HG02973 (cell line): ENCODE measurements at regions not wholly inside any gene's neighbourhood (a gene's known extent, or its start where the extent isn't known, plus 50 kb on each side); places are given as distances from the start of the nearest gene placed in this dataset.

Experiments
- ATAC-seq: cut with Tn5 transposase; IDR thresholded peaks from one replicate; pipeline ENCODE4 v1.9.1; 2021; ENCODE audit warnings: moderate library complexity; ENCODE audit not compliant: unreplicated experiment

- no peak for ATAC-seq
Measured at GRCh38 chr18:68262690-68263294, 452.1 kb downstream of the TMX3 start.

- no peak for ATAC-seq
Measured at GRCh38 chr18:68256418-68257067, 458.4 kb downstream of the TMX3 start.

- ATAC-seq: no peak
Measured at GRCh38 chr18:68244786-68245185, 470.1 kb downstream of the TMX3 start.

GRCh38 chr18:68241881-68242280 lies 473.0 kb downstream of the TMX3 start:
- ATAC-seq: no peak

DNA sequence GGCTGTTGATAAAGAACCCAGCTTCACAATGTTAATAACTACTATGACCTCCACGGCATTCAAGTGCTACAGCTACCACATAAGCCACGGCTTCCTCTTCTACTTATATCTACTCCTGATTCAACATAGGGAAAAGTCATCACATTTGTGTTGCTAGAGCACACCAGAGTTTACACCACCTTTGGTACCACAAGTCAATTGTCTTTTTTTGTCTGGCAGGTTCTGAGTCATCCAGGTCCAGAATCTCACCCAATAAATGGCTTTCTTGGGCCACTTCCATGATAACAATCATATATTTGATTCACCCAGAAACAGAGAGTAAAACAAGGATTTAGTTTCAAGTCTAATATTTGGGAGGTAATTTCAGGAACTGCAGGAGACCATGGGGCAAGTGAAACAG lies 480.2 kb downstream of the TMX3 start:
- no peak for ATAC-seq

DNA sequence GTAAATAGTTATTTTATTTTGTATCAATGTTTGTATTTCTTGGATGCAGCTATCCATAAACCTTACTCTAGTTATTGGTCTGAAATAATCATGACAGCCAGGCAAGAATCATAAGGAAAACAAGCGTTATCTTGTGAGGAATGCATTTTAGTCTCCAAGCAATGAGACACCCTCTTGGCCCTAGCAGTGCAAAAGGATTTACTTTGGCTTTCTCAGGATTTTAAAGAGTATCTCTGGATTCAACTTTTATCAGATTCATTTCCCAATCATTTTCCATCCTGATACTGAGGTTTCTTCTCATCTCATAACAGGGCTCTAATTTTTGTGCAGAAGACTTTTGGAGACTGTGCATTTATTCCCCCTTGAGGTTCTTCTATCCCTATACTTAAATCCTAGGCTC lies 480.8 kb downstream of the TMX3 start:
- no peak for ATAC-seq

DNA sequence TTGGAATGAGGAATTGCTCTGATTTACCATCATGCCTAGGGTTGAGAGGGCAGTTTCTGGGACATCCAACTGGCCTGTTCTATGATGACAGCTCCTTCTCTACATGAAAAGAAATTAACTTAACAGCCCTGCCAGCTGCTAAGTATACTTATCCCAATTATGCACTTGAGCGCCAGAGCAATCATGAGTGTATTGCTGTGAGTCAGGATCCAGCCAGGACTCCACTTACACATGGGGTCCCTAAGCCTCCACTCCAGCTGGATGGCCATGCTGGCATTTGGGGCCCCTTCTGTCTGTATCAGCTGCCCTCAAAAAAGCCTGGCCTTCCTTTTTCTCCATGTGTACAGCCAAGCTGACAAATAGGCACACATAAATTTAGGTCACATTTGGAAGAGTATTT lies 481.9 kb downstream of the TMX3 start:
- no peak for ATAC-seq

DNA sequence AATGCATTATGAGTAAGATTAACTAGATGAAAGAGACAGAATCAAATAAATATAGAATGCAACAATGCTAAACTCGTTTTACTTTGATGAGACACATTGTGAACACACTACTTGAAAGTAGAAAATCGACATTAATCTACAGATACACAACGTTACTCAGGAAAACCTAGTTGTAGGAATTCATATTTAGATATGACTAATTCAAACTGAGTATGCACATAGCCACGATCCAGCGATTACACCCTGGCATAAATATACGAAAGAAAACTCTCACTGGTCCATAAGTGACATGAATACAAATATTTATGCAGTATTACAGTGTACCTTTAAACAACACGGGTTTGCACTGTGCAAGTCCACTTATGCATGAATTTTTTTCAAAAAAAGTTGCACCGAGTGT lies 485.6 kb downstream of the TMX3 start:
- no peak for ATAC-seq

DNA sequence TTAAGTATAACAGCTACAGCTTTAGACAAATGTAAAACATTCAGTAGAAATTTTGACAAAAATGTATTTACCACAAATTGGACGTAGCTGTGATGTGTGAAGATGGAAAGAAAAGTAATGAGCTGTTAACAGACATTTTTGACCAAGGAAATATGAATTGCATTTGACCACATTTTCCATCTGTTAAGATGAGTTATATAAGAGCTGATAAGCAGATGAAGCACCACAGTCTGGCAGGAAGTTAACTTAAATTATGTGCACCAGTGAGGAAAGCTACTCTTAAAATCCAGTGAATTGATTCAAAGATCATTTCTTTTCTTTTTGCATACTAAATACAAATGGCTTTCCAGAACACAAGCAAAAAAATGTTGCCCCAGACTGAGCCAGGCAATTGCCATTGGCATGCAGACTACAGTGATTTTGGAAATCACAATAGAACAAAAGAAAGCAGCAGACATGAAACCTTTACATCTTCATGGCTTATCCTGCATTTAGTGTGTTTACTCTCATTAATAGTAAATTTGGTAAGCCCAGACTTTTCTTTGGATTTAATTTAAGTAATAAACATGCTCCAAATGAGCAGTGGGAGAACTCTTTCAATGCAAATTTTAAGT lies 493.7 kb downstream of the TMX3 start:
- ATAC-seq: no peak

- no peak for ATAC-seq
Measured at GRCh38 chr18:68220458-68220857, 494.4 kb downstream of the TMX3 start.

DNA sequence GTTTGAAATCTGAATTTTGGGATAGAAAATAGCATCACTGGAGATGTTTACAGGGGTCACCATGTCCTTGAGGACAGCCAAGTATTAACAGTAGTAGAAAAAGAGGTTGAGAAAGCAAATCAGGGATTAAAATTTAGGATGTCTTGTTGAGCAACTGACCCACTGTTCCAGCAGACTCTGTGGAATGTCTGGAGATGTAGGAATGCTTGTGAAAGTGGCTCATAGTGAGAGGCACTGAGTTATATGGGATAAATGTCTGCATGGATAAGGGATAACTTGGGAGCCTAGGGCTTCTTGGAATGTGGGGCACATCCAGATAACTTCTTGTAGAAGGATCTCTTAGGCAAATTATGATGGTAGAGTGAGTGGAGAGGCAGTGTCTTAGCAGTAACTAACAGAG lies 495.0 kb downstream of the TMX3 start:
- no peak for ATAC-seq

- ATAC-seq: no peak
Measured at GRCh38 chr18:68219274-68219673, 495.6 kb downstream of the TMX3 start.

DNA sequence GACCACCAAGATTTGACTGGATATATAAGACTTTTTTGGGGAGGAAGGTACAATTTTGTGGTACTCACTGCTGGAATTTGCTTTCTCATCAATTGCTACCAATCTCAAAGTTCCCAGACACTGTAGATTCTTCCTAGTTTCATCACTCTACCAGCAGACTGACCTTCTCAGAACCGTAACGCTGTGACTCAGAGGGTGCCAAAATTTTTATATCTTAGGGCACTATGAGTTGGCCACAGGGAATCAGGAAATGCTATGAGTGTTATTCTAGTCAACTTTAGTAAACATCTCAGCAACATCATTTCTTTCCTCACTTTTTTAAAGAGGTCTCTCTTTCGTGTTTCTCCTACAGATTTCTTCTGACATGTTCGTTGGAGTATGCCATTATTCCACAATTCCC lies 499.0 kb downstream of the TMX3 start:
- ATAC-seq: no peak

DNA sequence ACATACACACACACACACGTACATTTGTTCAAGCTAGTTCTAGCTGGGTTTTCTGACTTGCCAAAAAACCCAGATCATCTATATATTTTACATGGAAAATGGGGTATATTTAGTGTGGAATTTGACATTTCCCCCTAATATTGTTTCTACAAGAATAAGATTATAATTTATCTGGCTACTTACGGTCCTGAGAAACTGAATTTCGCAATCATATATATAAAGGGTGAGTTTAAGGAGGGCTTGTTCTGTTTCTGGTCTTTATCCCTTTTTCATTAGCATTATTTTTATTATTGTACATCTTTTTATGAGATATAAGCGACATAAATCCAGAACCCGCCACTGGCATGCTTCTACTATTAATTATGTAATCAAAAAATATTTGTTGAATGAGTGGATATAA lies 528.9 kb downstream of the TMX3 start:
- no peak for ATAC-seq

GRCh38 chr18:68181956-68182355 lies 533.0 kb downstream of the TMX3 start:
- ATAC-seq: no peak

GRCh38 chr18:68179811-68180210 lies 535.1 kb downstream of the TMX3 start:
- no peak for ATAC-seq

GRCh38 chr18:68178921-68179320 lies 536.0 kb downstream of the TMX3 start:
- ATAC-seq: no peak

GRCh38 chr18:68177807-68178702 lies 536.9 kb downstream of the TMX3 start:
- ATAC-seq: no peak

DNA sequence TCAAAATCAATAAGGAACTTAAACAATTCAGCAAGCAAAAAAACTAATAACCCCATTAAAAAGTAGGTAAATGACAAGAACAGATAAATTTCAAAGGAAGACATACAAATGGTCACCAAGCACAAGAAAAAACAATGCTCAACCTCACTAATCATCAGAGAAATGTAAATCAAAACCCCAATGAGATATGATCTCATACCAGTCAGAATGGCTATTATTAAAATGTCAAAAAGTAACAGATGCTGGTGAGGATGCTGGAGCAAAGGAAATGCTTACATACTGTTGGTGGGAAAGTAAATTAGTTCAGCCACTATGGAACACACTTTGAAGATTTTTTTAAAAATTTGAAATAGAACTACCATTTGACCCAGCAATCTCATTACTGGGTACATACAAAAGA lies 538.0 kb downstream of the TMX3 start:
- no peak for ATAC-seq

DNA sequence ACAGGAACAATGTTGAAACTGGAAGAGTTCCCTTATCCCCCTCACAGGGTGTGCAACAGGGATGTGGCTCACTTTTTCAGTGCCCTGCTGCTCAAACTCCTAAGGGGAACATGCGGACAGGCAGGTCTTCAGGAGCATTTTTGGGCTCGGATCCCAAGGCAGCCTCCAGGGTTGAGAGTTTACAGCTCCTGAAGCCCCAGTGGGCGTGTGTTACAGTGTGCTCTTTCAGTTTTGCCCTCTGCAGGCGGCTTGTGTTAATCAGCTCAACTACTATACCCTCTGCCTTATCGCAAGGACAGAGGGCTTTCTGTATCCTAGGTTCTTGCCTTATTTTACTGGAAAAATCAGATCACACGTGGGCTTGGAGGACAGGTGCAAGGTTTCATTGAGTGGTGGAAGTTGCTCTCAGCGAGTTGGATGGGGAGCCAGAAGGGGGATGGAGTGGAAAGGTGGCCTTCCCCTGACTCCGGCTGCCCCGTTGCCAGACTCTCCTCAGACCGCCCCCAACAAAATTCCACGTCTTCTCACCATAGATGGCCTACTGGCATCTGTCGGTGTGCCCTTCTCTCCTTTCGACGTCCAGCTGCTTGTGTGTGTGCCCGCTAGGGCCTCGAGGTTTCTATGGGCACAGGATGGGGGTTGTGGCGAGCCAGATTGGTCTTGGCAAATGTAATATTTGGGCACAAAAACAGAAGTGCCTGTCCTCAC lies 541.9 kb downstream of the TMX3 start:
- no peak for ATAC-seq

DNA sequence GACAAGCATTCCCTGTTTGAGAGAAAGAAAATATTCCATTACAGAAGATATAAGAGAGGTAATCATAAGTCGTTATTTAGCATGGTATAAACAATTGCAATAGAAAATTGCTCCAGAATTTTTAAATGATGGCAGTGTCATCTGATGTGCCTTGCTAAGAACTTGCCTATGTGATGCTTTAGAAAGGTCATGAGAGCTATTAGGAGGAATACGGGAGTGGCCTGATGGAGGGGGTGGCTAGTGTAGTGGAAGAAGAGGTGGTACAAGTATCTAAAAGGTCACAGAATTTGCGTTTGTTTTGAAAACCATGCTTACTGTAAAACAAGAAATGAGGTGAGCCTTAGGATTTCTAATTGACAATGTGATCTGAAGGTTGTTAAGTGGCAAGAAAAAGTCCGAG lies 550.0 kb downstream of the TMX3 start:
- ATAC-seq: no peak
